ENCODE measurements at regions not wholly inside any gene's neighbourhood (a gene's known extent, or its start where the extent isn't known, plus 50 kb on each side); places are given as distances from the start of the nearest gene placed in this dataset.

- H3K27me3 ChIP-seq (replicated peaks), result no peaks in the 10 kb centered on the region
- TF ChIP-seq, protein P1, sequence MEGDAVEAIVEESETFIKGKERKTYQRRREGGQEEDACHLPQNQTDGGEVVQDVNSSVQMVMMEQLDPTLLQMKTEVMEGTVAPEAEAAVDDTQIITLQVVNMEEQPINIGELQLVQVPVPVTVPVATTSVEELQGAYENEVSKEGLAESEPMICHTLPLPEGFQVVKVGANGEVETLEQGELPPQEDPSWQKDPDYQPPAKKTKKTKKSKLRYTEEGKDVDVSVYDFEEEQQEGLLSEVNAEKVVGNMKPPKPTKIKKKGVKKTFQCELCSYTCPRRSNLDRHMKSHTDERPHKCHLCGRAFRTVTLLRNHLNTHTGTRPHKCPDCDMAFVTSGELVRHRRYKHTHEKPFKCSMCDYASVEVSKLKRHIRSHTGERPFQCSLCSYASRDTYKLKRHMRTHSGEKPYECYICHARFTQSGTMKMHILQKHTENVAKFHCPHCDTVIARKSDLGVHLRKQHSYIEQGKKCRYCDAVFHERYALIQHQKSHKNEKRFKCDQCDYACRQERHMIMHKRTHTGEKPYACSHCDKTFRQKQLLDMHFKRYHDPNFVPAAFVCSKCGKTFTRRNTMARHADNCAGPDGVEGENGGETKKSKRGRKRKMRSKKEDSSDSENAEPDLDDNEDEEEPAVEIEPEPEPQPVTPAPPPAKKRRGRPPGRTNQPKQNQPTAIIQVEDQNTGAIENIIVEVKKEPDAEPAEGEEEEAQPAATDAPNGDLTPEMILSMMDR (IDR thresholded peaks at IDR 0.05; ENCODE audit: low read depth, low read length, missing control alignments), result no peak
- H3K36me3 ChIP-seq (replicated peaks), result no peaks in the 10 kb centered on the region
- no peak overlapping the region for H3K27ac ChIP-seq
- in situ Hi-C loops (cut with HindIII; ENCODE audit: low pct_ligation_motif_present, low sequenced_read_pairs), result no loop called here
- DNase-seq, result peak; percentile 5
- no peak overlapping the region for H3K4me3 ChIP-seq (ENCODE audit: low read depth, low read length)
Observed at GRCh38 chr1:222390181-222390580, 157.7 kb downstream of the HHIPL2 start.

DNA sequence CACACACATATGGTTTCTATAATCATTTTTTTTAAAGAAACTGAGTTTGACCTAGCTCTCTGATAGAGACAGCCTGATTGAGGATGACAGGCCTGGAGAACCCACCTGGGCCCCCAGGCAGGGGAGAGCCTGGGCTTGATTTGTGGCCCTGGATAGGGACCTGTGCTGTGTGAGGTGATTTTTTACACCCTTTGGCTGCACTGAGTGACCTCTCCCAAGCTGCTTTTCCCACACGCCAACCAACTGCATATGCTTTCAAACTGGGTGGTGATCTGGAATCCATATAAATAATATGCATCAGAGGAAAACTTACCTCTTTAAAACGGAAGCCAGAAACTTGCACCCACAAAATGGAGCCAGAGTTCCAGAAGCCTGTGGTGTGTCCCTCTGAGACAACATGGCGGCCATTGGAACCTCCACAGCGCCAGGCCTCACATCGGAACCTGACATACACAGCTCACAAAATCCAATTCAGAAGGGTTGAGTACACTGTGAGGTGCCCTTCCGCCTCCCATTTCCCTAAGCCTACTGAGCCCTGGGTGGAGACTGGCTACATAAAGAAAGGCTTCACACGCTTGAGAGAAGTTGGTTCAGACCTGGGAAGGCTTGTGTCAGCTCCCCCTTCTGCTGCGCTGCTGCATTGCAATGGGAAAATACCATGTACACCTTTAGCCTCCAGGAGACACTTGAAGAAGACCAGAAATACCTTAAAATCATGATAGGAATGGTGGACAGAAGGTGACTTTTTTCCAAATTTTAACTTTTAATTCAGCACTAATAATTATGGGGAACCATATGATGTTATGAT is 160.7 kb downstream of the HHIPL2 start:
- TF ChIP-seq, protein P1 (IDR thresholded peaks at IDR 0.05; ENCODE audit: low read depth, low read length, missing control alignments), result peak; percentile 43
- no peak overlapping the region for H3K27ac ChIP-seq
- in situ Hi-C loops (cut with HindIII; ENCODE audit: low pct_ligation_motif_present, low sequenced_read_pairs), result no loop called here
- no peak for DNase-seq
- no peak overlapping the region for H3K4me3 ChIP-seq (ENCODE audit: low read depth, low read length)
- no peaks in the 10 kb centered on the region for H3K27me3 ChIP-seq (replicated peaks)
- H3K36me3 ChIP-seq (replicated peaks), result no peaks in the 10 kb centered on the region

DNA sequence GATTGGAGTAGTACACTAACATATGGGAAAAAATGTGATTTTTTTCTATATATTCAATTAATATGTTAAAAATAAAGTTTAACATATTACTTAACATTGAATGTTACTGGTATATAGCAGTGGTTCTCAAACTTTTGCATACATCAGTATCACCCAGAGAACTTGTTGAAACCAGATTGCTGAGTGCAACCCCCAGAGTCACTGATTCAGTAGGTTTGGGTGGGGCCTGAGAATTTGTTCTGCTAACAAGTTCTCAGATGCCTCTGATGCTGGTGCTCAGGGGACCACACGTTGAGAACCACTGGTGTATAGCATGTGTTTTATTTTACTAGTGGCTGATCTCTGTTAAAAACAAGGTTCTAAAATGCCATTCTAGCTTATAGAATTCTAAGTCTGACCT is 161.9 kb downstream of the HHIPL2 start:
- Histone ChIP-seq H3K27ac (no peak overlapping the region), H3K27me3 (replicated peaks) (no peaks in the 10 kb centered on the region), H3K4me3 (ENCODE audit: low read depth, low read length) (no peak overlapping the region), H3K36me3 (replicated peaks) (no peaks in the 10 kb centered on the region)
- TF ChIP-seq, protein P1 (IDR thresholded peaks at IDR 0.05; ENCODE audit: low read depth, low read length, missing control alignments), result no peak
- in situ Hi-C loops (cut with HindIII; ENCODE audit: low pct_ligation_motif_present, low sequenced_read_pairs), result no loop called here
- DNase-seq, result no peak

DNA sequence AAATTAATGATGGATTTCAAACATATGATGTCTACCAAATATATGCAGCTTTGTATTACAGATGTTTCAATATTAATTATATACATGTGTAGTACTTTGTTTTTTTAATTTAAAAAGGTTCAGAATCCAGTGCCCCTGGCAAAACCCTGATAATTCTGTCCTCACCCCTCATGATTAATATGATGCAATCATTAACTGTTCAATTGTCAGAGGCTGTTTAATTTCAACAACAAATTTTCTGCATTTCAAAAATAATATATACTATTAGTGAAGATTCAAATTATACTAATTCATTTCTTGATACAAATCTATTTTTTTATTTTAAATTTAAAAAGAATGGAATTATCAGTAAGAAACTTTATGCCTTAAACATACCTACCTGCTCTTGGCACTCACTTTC is 162.6 kb downstream of the HHIPL2 start:
- TF ChIP-seq, protein P1 (IDR thresholded peaks at IDR 0.05; ENCODE audit: low read depth, low read length, missing control alignments), result no peak

GRCh38 chr1:222384531-222384930 is 163.4 kb downstream of the HHIPL2 start:
- Histone ChIP-seq H3K4me3 (ENCODE audit: low read depth, low read length) (no peak overlapping the region), H3K36me3 (replicated peaks) (no peaks in the 10 kb centered on the region), H3K27me3 (replicated peaks) (no peaks in the 10 kb centered on the region), H3K27ac (no peak overlapping the region)
- no peak for DNase-seq
- TF ChIP-seq, protein P1 (IDR thresholded peaks at IDR 0.05; ENCODE audit: low read depth, low read length, missing control alignments), result no peak
- in situ Hi-C loops (cut with HindIII; ENCODE audit: low pct_ligation_motif_present, low sequenced_read_pairs), result no loop called here

More for the DNA sequence above, 162.6 kb downstream of the HHIPL2 start:
- H3K27ac ChIP-seq, result no peak overlapping the region
- no peak overlapping the region for H3K4me3 ChIP-seq (ENCODE audit: low read depth, low read length)
- no peaks in the 10 kb centered on the region for H3K36me3 ChIP-seq (replicated peaks)
- DNase-seq, result no peak
- H3K27me3 ChIP-seq (replicated peaks), result no peaks in the 10 kb centered on the region
- in situ Hi-C loops (cut with HindIII; ENCODE audit: low pct_ligation_motif_present, low sequenced_read_pairs), result no loop called here

GRCh38 chr1:222382171-222382570 is 165.7 kb downstream of the HHIPL2 start:
- in situ Hi-C loops (cut with HindIII; ENCODE audit: low pct_ligation_motif_present, low sequenced_read_pairs), result no loop called here
- H3K36me3 ChIP-seq (replicated peaks), result no peaks in the 10 kb centered on the region
- no peaks in the 10 kb centered on the region for H3K27me3 ChIP-seq (replicated peaks)
- no peak for DNase-seq
- no peak overlapping the region for H3K27ac ChIP-seq
- TF ChIP-seq, protein P1 (IDR thresholded peaks at IDR 0.05; ENCODE audit: low read depth, low read length, missing control alignments), result peak; percentile 8
- H3K4me3 ChIP-seq (ENCODE audit: low read depth, low read length), result no peak overlapping the region

Measured in brain microvascular endothelial cell (primary cell).